ENCODE measurements at regions not wholly inside any gene's neighbourhood (a gene's known extent, or its start where the extent isn't known, plus 50 kb on each side); places are given as distances from the start of the nearest gene placed in this dataset.

GRCh38 chr13:50198508-50198907 lies 183.3 kb downstream of the KCNRG start:
- H3K4me1 ChIP-seq (ENCODE audit: control insufficient read depth, insufficient read depth, low read length), result no peaks in the 10 kb centered on the region
- H2AK5ac ChIP-seq (ENCODE audit: low read depth, low read length), result no peak overlapping the region
- H2BK120ac ChIP-seq (ENCODE audit: low read depth, low read length), result no peak overlapping the region
- H4K8ac ChIP-seq (ENCODE audit: low read depth in 2 of 2, low read length in 2 of 2), result no peak overlapping the region
- H3K18ac ChIP-seq (ENCODE audit: low read depth, low read length), result no peak overlapping the region
- no peak overlapping the region for H4K91ac ChIP-seq (ENCODE audit: insufficient read depth, low read depth, low read length)
- H3K9ac ChIP-seq (ENCODE audit: low read depth, low read length), result no peak overlapping the region
- TF ChIP-seq USF2 (IDR thresholded peaks at IDR 0.05; ENCODE audit: low read depth, low read length) (no peak), FOS (IDR thresholded peaks at IDR 0.05; ENCODE audit: low read depth, low read length) (no peak), MXI1 (IDR thresholded peaks at IDR 0.05; ENCODE audit: borderline replicate concordance, low read depth, low read length) (no peak), CTCF (conservative IDR thresholded peaks at IDR 0.05; ENCODE audit: low read depth, low read length) (no peak), RAD21 (IDR thresholded peaks at IDR 0.05; ENCODE audit: low read length) (no peak), SMC3 (IDR thresholded peaks at IDR 0.05; ENCODE audit: low read depth, low read length) (no peak)
- no peaks in the 10 kb centered on the region for H3K79me1 ChIP-seq (ENCODE audit: low read depth in 1 of 2, low read length in 2 of 2)
- no peak overlapping the region for H2BK5ac ChIP-seq (ENCODE audit: low read depth, low read length, poor library complexity, severe bottlenecking)
- H2AK9ac ChIP-seq (replicated peaks; ENCODE audit: low read depth, low read length, poor library complexity), result no peak overlapping the region
- H3K27me3 ChIP-seq (ENCODE audit: control insufficient read depth, insufficient read depth, low read length), result peaks cover 6% of the 10 kb centered on the region; the same call in 1 of the 2 replicates
- CTCF ChIA-PET, result no interaction called here
- no peaks in the 10 kb centered on the region for H3K9me1 ChIP-seq (ENCODE audit: insufficient read depth, low read length)
- H3K4ac ChIP-seq (ENCODE audit: low read depth, low read length), result no peak overlapping the region
- no peak overlapping the region for H3K56ac ChIP-seq (ENCODE audit: extremely low read depth, insufficient read depth, low read length)
- H3K4me2 ChIP-seq (ENCODE audit: low read depth, low read length), result no peak overlapping the region
- dilution Hi-C loops (cut with HindIII; ENCODE audit: low sequenced_read_pairs, unreplicated experiment), result no loop called here
- H3K14ac ChIP-seq (replicated peaks; ENCODE audit: low read depth, low read length), result no peak overlapping the region
- no peaks in the 10 kb centered on the region for H3K9me3 ChIP-seq (ENCODE audit: control insufficient read depth, insufficient read depth, low read length)
- no peak overlapping the region for H2AFZ ChIP-seq (replicated peaks; ENCODE audit: low read length, poor library complexity)
- H2BK20ac ChIP-seq (ENCODE audit: low read depth, low read length), result no peak overlapping the region
- intact Hi-C loops (cut with micrococcal nuclease), result no loop called here
- H2BK15ac ChIP-seq (ENCODE audit: low read depth, low read length), result no peak overlapping the region
- no peak overlapping the region for H3K27ac ChIP-seq (ENCODE audit: insufficient read depth, low read length)
- no peak overlapping the region for H3K23ac ChIP-seq (ENCODE audit: low read depth, low read length)
- DNase-seq, result peak; percentile 20
- no peak for ATAC-seq (ENCODE audit: low read depth)
- H4K5ac ChIP-seq (ENCODE audit: low read depth, low read length), result no peak overlapping the region
- POLR2A ChIA-PET (ENCODE audit: unreplicated experiment), result no interaction called here
- in situ Hi-C loops (cut with MboI; ENCODE audit: low sequenced_read_pairs), result no loop called here
- no peaks in the 10 kb centered on the region for H4K20me1 ChIP-seq (ENCODE audit: insufficient read depth, low read length)
- H3K36me3 ChIP-seq (ENCODE audit: control insufficient read depth, insufficient read depth, low read length), result no peaks in the 10 kb centered on the region
- H3K4me3 ChIP-seq (ENCODE audit: insufficient read depth, low read depth, low read length), result no peak overlapping the region
- no TSS peak for BruUV-seq (replicated peaks)
- WGBS, 2 experiments (ENCODE audit: extremely low coverage in 2 of 2, insufficient read length in 1 of 2), result 100% methylated on average over 1 of the region's 2 CpGs; no CpG with 5 or more reads in 1 of the 2 experiments
